ENCODE measurements at regions not wholly inside any gene's neighbourhood (a gene's known extent, or its start where the extent isn't known, plus 50 kb on each side); places are given as distances from the start of the nearest gene placed in this dataset.

GRCh38 chr13:72448082-72448481 is 279.3 kb downstream of the MZT1 start:
- DNase-seq (ENCODE audit: low read depth in 2 of 2) = no peak

DNA sequence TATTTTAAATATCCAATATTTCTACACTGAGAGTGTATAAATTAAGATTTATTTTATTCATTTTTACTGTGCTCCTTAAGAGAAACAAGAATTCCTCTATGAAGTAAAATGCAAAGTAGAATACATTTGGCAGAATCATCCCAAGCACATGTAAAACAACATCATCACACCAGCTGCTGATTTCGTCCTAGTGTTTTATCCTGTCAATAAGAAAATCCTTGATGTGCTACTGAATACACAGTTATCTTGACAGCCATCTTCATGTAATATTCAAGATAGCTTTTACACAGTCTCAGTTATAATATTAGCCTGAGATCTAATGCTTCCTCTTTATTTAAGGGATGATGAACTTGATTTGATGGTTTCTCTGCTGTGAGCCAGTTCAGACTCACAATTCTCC is 282.4 kb downstream of the MZT1 start:
- DNase-seq (ENCODE audit: low read depth in 2 of 2) = no peak

GRCh38 chr13:72437458-72437857 is 290.0 kb downstream of the MZT1 start:
- DNase-seq (ENCODE audit: low read depth in 2 of 2) = no peak

DNA sequence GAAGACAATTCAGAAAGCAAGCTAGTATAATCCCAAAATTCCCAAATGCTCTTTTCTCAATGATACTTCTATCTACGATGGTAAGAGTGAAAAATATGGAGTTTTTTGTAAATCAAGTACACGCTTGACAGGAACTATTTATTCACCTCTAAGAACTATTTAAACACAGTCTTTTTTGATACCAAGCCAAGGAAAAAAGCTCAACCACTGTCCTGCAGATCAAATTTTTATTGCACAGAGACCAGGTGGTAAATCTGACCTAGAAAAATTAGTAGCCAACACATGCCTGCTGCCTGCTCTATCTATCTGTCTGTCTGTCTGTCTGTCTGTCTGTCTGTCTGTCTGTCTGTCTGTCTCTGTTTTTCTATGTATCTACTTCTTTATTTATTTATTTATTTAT is 292.2 kb downstream of the MZT1 start:
- no peak for DNase-seq (ENCODE audit: low read depth in 2 of 2)

DNA sequence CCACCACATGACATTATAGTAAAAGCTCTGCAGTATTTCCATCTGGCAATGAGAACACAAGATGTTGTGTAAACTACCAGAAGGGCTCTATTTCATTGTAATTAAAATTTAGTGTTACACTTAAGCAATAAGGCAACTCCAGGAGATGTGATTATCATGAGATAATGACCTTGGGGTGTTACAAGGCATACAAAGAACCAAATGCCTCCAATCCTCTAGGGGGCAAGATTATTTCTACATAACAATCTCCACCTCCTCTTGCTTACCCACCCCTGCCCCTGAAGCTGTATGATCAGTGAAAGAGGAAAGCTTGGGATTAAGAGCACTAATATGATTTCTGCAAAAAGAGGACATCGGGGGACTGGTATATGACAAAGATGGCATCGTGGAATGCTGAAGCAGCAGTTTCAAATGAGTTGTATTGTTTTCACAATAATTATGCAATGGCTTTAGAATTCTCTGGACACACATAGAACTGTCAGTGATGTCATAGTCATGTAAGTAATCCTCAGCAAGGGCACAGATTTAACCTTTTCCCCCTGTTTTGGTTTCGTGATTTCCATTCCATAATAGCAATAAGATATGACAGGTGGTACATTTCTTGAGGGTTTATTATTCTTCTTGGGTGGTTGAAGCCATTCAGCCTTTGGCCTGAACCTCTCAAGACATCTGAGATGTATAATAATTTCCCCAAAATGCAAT is 295.3 kb downstream of the MZT1 start:
- no peak for DNase-seq (ENCODE audit: low read depth in 2 of 2)

GRCh38 chr13:72430923-72431322 is 296.5 kb downstream of the MZT1 start:
- no peak for DNase-seq (ENCODE audit: low read depth in 2 of 2)

DNA sequence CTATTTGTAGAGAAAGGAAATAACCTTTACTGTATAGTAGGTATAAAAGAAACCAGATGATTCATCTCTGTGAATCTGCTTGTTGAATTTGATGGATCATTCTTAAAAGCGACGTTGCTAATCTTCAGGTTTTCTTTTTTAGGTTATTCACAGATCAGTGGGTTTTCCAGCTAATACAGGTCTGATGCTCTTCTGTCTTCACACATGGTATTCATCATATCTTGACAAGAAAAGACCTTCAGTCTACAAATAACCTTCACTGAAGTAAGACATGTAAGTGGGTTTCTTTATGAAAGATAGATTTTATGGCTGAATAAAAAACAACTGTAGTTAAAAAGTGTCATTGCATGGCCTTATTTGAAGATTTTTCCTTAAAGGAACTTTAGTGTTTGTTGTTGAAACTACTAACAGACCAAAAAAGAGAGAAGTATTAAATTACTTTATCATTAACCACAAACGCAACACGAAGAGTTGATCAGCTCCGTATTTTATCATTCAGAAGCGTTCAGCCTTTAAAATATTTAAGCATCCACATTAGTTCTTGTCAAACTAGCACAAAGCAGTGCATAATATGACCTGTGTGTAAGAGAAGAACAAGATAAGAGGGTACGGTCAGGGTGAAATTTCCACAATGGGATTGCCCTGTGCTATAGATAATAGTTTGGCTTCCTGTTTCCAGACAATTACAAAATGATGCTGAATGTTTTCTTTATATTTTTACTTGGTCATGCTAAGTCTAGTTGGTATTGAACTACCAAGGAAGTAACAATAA is 299.5 kb downstream of the MZT1 start:
- no peak for DNase-seq (ENCODE audit: low read depth in 2 of 2)

DNA sequence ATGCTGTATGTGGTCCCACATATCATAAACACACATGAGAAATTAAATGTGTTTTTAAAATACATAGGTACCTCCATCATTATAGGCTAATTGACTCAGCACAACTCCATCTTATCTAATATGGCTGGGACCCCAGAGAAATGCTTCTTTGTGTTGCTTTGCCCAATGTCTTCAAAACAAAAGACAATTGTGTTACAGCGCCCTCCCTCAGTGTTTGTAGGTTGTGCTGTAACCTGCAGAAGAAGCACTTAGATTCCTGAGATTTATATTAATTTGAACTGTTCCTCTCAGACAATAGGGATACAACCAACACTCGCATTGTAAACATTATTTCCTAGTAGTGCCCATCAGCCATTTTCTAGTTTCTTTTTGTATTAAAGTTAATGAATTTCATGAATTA is 303.4 kb downstream of the MZT1 start:
- DNase-seq (ENCODE audit: low read depth in 2 of 2) = no peak

- no peak for DNase-seq (ENCODE audit: low read depth in 2 of 2)
Observed at GRCh38 chr13:72415817-72416216, 311.6 kb downstream of the MZT1 start.

GRCh38 chr13:72412481-72412880 is 314.9 kb downstream of the MZT1 start:
- no peak for DNase-seq (ENCODE audit: low read depth in 2 of 2)

- no peak for DNase-seq (ENCODE audit: low read depth in 2 of 2)
Observed at GRCh38 chr13:72405441-72405840, 322.0 kb downstream of the MZT1 start.

DNA sequence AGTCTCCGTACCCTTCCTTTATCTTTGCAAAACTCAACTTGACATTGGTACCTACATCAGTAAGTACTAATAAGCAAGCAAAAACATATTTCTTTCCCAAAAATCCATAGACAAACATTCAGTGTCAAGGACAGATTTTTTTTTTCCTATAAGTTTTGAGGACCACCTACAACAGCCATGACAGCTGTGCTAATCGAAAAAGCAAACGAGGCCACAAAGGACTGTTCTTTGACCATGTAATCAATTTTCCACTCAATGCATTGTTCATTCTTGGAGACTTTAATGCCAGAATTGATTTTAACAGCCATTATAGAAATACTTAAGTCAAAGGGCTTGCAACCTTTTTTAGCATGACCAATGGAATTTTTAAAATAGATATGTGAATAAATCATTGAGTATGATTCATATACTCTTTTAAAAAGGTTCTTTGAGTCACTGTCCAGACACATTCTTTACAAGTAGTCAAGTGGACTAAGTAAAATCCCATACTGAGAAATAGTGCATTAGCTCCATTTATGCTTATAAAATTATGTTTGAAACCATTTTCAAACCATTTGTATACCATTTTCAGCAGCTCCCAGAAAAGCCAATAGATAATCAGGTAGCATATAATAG is 323.9 kb downstream of the MZT1 start:
- no peak for DNase-seq (ENCODE audit: low read depth in 2 of 2)

GRCh38 chr13:72400856-72401255 is 326.6 kb downstream of the MZT1 start:
- DNase-seq (ENCODE audit: low read depth in 2 of 2) = no peak

GRCh38 chr13:72399351-72399750 is 328.1 kb downstream of the MZT1 start:
- no peak for DNase-seq (ENCODE audit: low read depth in 2 of 2)

DNA sequence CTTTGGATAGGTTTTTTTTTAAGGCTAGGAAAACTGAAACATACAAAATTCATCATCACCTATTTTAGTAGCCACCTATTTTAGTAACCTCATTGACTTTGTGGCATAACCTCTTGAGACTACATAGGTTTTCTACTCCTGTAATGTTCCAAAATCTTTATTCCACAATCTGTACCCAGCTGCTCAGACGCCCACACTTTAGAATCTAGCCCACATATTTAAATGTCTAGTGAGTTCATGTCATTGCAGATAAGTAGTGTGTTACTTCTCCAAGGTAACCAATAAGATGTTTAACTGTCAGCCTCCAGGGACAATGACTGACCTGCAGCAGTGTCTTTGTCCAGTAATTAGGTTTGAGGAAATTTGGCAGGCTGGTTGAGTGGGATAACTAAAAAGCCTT is 330.2 kb downstream of the MZT1 start:
- DNase-seq (ENCODE audit: low read depth in 2 of 2) = no peak

- DNase-seq (ENCODE audit: low read depth in 2 of 2) = no peak
Observed at GRCh38 chr13:72390909-72391308, 336.5 kb downstream of the MZT1 start.

DNA sequence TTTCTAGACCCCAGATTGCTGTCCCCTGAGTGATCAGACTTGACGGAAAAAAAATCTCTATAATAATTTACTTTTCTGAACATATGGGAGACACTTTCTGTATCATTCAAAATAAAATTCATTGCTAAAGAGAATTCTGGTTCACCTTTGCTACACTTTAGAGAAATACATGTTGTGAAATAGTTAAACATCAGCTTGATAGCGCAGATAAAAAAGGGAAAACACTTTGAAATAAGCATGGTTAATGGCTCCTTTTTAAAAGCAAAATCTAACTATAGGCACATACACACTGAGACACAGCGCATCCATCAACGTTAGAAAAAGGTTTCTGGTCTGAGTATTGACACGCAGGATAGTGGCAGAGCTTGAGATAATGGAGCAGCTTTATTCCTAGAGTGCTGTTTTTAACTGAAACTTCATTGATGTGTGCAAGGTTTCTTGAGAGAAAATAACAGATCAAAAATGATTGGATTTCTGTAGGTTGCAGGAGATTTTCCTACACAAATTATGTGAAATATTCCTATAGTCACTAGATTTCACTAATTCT is 341.2 kb downstream of the MZT1 start:
- no peak for DNase-seq (ENCODE audit: low read depth in 2 of 2)

GRCh38 chr13:72384879-72385278 is 342.6 kb downstream of the MZT1 start:
- no peak for DNase-seq (ENCODE audit: low read depth in 2 of 2)

- DNase-seq (ENCODE audit: low read depth in 2 of 2) = no peak
Observed at GRCh38 chr13:72384186-72384823, 343.1 kb downstream of the MZT1 start.

GRCh38 chr13:72383646-72384045 is 343.8 kb downstream of the MZT1 start:
- no peak for DNase-seq (ENCODE audit: low read depth in 2 of 2)

- no peak for DNase-seq (ENCODE audit: low read depth in 2 of 2)
Observed at GRCh38 chr13:72379581-72379980, 347.8 kb downstream of the MZT1 start.

- no peak for DNase-seq (ENCODE audit: low read depth in 2 of 2)
Observed at GRCh38 chr13:72368031-72368430, 359.4 kb downstream of the MZT1 start.

All from stimulated activated CD8-positive, alpha-beta memory T cell treated with anti-CD3 and anti-CD28 coated beads, Interleukin-7, amount 100 ng/mL, for 1 hour (primary cell).